Brain microvascular endothelial cell (primary cell): ENCODE measurements at regions not wholly inside any gene's neighbourhood (a gene's known extent, or its start where the extent isn't known, plus 50 kb on each side); places are given as distances from the start of the nearest gene placed in this dataset.

ENCODE experiments used
- DNase-seq: peaks from one replicate; pipeline ENCODE4 v3.0.0-alpha.2; 2020
- H3K27ac ChIP-seq: fragments of 250-450 bp; sonication (Bioruptor Pico); 2 replicates; pipeline ENCODE4 v1.5.1; 2020; ENCODE audit warnings: mild to moderate bottlenecking, moderate library complexity
- H3K27me3 ChIP-seq: fragments of 250-450 bp; sonication (Bioruptor Pico); replicated peaks from 2 replicates; pipeline ENCODE4 v1.5.1; 2020; ENCODE audit warnings: mild to moderate bottlenecking
- H3K36me3 ChIP-seq: fragments of 250-450 bp; sonication (Bioruptor Pico); replicated peaks from 2 replicates; pipeline ENCODE4 v1.5.1; 2020; ENCODE audit warnings: mild to moderate bottlenecking
- H3K4me3 ChIP-seq: 2 replicates; pipeline ENCODE4 v1.5.1; 2011; ENCODE audit warnings: low read depth, mild to moderate bottlenecking, control low read depth, low read length, moderate library complexity
- in situ Hi-C: cut with HindIII; loops from 2 replicates; pipeline ENCODE4 v1.10.0; 2017; ENCODE audit warnings: low sequenced_read_pairs, low pct_ligation_motif_present
- TF ChIP-seq, protein P1 (sequence below): IDR thresholded peaks from 2 replicates; pipeline ENCODE4 v1.5.1; 2011; ENCODE audit warnings: low read depth, mild to moderate bottlenecking, moderate library complexity, low read length, control low read depth, inconsistent platforms; ENCODE audit errors: missing control alignments

DNA sequence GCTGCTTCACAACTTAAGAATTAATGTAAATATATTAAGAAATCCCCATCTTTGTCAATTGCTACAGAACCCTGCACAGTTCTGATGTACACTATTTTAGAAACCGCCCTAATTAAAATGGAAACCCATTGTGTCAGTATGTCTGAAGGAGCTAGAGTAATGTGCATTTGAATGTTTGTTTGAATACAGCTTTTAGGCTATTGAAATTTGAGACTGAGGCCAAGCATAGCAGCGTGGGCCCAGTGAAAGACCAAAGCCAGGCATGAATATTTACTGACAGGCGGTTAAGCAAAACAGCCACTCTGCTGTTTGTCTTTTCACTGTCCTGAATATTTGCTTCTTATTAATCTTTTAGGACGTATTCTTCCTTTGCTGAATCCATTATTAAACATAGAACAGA, 252.3 kb downstream of the IZUMO3 start:
- in situ Hi-C loops, result no loop called here

DNA sequence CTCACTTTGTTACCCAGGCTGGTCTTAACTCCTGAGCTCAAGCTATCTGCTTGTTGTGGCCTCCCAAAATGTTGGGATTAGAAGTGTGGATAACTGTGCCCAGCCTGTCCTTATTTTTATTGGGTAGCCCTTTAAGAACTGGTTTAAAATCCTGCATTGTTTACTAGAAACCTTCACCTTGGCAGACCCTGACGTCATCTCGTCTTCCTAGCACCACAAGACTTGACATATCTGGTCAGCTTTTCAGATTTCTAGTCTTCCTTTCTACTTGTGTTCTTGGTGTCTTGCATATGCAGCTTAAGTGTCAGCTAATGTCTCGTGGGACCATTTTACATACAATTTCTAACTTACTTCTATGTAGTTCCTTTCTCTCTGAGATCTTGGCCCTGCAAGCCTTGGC, 258.9 kb downstream of the IZUMO3 start:
- Histone ChIP-seq H3K27ac (no peak overlapping the region), H3K27me3 (no peaks in the 10 kb centered on the region), H3K4me3 (no peak overlapping the region), H3K36me3 (no peaks in the 10 kb centered on the region)
- in situ Hi-C loops, result no loop called here
- TF ChIP-seq, protein P1, sequence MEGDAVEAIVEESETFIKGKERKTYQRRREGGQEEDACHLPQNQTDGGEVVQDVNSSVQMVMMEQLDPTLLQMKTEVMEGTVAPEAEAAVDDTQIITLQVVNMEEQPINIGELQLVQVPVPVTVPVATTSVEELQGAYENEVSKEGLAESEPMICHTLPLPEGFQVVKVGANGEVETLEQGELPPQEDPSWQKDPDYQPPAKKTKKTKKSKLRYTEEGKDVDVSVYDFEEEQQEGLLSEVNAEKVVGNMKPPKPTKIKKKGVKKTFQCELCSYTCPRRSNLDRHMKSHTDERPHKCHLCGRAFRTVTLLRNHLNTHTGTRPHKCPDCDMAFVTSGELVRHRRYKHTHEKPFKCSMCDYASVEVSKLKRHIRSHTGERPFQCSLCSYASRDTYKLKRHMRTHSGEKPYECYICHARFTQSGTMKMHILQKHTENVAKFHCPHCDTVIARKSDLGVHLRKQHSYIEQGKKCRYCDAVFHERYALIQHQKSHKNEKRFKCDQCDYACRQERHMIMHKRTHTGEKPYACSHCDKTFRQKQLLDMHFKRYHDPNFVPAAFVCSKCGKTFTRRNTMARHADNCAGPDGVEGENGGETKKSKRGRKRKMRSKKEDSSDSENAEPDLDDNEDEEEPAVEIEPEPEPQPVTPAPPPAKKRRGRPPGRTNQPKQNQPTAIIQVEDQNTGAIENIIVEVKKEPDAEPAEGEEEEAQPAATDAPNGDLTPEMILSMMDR, result no peak
- no peak for DNase-seq

More for the DNA sequence above, 252.3 kb downstream of the IZUMO3 start:
- TF ChIP-seq, protein P1, result no peak
- H3K27me3 ChIP-seq, result no peaks in the 10 kb centered on the region
- no peaks in the 10 kb centered on the region for H3K36me3 ChIP-seq
- H3K27ac ChIP-seq, result no peak overlapping the region
- no peak for DNase-seq
- no peak overlapping the region for H3K4me3 ChIP-seq

DNA sequence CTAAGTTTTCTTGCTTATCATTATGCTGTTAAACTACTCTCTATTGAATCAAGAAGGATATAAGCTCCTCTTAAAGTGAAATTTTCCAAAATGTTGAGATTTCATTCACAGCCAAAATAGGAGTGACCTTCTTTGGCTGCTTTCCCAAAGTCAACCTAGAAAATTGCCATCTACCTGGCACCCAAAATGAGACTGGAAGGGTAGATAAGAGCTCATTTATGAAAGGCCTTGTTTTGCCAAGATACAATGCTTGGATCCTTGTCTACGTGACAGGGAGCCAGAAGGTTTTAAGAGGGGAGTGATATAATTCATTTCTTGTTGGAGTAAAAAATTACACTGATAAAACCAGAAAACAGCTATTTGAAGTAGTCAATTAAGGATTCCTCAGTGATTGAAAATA, 287.1 kb downstream of the IZUMO3 start:
- H3K36me3 ChIP-seq, result no peaks in the 10 kb centered on the region
- TF ChIP-seq, protein P1, result no peak
- no peaks in the 10 kb centered on the region for H3K27me3 ChIP-seq
- DNase-seq, result no peak
- no peak overlapping the region for H3K4me3 ChIP-seq
- H3K27ac ChIP-seq, result no peak overlapping the region
- in situ Hi-C loops, result no loop called here

DNA sequence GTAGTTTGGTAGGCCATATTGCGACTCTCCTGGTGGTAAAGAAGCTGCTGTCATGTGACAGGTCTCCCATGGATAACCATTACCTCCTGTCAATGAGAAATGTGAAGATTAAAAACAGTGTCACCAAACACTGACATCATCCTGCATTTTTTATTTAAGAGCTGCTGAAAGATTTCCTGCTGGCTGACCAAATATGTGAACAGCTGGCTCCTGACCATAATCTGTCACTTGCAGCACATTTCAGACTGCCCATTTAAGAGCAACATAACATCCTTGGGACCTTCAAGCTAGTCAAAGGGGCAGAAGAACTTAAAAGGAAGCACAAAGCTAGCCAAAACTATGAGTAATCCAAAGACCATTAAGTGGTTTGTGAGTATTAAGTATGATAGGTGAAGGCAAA, 288.0 kb downstream of the IZUMO3 start:
- Histone ChIP-seq H3K4me3 (no peak overlapping the region), H3K27me3 (no peaks in the 10 kb centered on the region), H3K27ac (no peak overlapping the region), H3K36me3 (no peaks in the 10 kb centered on the region)
- TF ChIP-seq, protein P1, result no peak
- DNase-seq, result no peak
- in situ Hi-C loops, result no loop called here

DNA sequence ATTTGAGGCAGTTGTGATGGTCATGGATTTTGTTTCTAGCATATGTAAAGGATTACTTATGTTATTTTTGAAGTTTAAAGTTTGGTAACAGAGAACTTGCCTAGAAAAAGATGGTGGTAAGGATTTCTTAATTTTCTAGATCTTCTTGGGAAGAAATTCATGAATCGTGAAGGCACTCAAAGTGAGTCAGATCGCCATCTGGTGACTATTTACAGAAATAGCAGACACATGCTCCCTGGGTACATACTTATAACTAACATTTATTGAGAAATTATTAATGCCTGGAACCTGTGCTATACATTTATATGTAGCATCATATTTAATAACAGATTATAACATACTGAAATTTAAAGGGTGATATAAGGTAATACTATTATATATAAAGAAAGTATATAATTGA, 299.7 kb downstream of the IZUMO3 start:
- in situ Hi-C loops, result no loop called here
- no peaks in the 10 kb centered on the region for H3K36me3 ChIP-seq
- H3K4me3 ChIP-seq, result no peak overlapping the region
- no peak overlapping the region for H3K27ac ChIP-seq
- TF ChIP-seq, protein P1, result peak; percentile 31
- peak; percentile 2 for DNase-seq
- no peaks in the 10 kb centered on the region for H3K27me3 ChIP-seq

DNA sequence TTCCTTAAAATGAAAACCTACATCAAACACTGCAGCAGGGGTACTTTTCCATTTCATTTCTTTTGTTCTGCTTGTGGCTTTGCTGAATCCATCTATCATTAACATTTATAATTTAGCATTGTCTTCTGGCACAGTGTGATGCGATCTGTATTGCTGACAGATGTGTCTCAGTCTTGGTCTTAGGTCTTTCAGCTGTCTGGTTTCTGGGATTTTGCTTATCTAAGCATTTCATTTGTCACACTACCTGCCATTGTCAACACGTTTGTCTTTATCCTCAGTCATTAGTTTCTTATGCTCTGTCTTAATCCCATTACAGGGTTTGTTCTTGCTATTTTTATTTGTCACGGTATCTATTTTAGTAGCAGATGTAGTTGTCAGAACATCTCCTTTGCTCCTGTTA, 303.1 kb downstream of the IZUMO3 start:
- no peak for DNase-seq
- no peak overlapping the region for H3K4me3 ChIP-seq
- in situ Hi-C loops, result no loop called here
- no peaks in the 10 kb centered on the region for H3K36me3 ChIP-seq
- no peak overlapping the region for H3K27ac ChIP-seq
- TF ChIP-seq, protein P1, result no peak
- no peaks in the 10 kb centered on the region for H3K27me3 ChIP-seq
